IPS DF 4.7 (cell line): ENCODE measurements at regions not wholly inside any gene's neighbourhood (a gene's known extent, or its start where the extent isn't known, plus 50 kb on each side); places are given as distances from the start of the nearest gene placed in this dataset.
"Not testable (repeated sequence)": the region's sequence is repeated elsewhere in the genome, so short reads cannot be mapped to it uniquely, and the experiment has no call there.

Experiments used
- DNase-seq: peaks from one replicate; pipeline ENCODE4 v3.0.0-alpha.2; 2013; ENCODE audit warnings: low spot score; ENCODE audit errors: extremely low read depth

DNA sequence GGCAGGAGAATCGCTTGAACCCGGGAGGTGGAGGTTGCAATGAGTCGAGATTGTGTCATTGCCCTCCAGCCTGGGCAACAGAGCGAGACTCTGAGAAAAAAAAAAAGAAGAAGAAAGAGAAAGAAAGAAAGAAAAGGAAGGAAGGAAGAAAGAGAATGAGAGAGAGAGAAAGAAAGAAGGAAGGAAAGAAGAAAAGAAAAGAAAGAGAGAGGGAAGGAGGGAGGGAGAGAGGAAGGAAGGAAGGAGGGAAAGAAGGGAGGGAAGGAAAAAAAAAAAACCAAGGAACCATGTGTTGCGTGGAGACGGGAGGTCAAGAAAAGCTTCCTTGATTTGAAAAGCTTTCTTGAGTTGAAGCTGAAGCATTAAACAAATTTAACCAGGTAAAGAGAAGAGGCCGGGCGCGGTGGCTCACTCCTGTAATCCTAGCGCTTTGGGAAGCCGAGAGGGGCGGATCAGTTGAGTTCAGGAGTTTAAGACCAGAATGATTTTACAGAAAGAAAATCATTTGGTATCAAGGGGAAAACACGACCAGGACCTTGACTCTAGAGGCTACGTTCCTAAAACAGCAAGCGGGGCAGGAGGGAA, 90.5 kb upstream of the PRSS16 start:
- DNase-seq: no peak

DNA sequence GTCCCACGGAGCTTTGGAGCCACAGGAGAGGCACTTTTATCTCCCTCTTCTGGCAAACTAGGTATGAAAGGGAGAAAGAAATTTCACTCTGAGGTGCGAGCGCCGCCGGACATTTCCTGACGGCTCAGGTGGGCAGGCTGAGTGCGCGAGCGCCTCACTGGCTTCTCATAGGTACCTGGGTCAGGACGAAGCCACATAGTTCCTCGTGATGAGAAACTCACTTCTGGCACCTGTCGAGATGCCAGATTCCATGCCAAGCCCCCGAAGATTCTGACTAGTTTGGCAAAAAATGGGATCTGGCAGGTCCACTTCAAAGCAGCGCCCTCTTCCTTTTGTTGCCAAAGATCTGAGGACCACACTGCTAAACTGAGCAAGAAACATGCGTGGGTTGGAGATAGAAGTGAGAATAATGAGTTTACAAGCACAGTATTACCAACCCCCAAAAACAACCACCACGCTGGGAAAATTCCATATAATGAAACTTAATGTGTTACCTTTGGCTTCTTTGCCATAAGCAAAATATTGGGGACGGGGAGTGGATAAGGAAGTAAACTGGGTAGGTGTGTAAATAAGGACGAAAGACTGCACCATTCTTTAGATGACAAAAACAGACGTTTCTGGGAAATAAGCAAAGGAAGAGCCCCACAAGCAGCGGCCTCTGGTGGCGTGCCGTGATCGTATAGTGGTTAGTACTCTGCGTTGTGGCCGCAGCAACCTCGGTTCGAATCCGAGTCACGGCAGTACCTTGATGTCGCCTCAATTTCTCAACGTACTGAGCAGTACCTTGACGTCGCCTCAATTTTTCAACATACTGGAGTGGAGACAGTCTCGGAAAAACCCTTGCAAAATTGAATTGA, 89.8 kb upstream of the PRSS16 start:
- DNase-seq: no peak

DNA sequence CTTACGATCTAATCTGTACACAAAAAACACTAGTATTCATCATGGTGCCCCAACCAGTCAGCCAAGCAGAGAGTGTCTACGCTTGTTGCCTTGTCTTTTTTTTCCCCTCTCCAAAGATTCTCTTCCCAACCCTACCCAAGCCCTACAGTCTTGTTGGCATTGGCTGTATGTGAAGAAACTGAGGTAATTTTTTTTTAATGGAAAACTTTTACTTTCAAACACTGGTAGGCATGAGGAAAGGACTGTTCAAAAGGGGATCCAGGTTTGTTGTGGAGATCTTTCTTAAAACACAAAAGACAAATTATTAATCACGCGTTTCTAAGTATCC, 89.2 kb upstream of the PRSS16 start:
- no peak for DNase-seq

DNA sequence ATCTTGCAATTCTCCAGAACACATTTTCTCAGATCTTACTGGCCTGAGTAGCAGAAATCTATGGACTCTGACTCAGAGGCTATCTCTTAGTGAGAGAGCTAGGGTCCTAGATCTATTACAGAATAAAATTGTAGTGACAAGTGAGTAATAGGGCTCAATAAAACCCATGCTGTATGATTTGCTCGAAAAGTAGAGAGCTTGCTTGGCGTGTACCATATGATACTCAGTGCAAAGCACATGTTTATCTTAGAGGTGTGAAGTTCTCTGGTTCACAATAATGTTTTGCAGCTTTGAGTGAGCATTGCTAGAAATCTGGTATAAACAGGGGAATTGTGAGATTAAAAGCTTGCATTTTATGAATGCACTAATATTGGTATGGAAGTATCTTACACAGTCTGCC, 87.8 kb upstream of the PRSS16 start:
- no peak for DNase-seq

DNA sequence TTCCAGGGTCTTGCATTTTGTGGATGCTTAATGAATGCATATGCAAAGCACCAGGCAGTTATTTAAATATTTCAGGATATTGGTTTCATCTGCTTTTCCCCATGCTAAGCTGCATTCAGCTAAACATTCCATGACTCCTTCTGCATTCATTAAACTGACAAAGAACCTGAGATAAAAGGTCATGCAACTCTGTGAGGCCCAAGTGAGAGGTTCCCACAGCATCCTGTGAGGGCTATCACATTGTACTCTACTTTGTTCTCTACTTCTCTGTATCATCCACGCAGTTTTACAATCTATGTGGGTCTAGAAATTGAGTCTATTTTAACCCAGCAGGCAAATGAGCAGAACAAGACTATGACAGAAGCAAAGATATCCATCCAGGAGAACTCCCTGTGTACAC, 86.4 kb upstream of the PRSS16 start:
- no peak for DNase-seq

DNA sequence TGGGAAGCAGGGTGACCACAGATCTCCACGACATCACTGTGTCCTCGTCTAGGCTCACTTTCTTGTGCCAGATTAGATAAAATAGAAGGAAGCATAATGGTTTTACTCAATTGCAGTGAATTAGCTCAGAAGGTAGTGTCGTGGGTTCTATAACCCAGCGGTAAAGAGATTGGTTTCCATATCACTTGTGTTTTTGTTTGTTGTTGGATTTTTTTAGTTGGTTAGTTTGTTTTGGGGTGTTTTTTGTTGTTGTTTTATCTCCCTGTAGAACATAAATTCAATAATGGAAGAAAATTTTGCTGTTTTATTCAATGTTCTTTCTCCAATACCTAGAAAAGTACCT, 85.9 kb upstream of the PRSS16 start:
- DNase-seq: no peak

DNA sequence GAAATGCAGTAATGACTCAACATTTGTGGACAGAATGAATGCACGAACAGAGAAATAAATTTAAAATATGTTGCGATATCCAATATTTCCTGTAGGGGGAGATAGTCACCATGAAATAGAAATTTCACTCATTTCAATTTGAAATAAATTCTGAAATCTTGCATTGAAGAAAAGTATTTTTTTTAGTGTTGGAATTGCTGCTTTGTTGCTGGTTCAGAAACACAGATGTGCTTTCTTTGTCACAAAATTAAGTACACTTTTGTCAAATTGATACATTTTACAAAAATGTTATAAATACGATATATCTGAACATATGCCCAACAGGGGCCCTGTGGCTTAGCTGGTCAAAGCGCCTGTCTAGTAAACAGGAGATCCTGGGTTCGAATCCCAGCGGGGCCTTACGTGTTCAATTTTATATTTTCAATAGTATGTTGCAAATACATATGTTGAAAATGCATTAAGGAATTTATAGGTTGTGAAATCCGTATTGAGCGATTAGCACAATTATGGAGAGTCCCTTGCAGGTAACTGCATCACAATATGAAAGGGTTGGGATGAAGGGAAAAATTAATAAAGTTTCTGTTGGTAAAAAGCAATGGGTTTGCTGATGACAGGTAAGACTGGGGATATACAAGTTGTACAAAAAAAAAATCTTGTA, 85.4 kb upstream of the PRSS16 start:
- DNase-seq: no peak

DNA sequence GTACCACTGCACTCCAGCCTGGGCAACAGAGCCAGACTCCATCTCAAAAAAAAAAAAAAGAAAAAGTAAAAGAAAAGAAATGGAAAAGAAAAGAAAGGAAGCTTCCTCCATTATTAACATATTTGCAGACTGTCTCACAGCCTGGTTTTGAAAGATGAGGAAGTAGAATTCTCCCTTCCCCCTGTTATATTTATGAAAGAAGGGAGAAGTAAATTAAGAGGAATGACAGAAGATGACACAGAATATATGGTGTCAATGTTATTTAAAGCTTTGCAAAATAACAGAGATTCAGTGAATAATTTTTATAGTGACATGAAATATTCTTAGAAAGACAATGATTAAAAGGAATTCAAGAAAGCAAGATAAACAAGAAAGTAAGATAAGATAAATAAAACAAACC, 83.7 kb upstream of the PRSS16 start:
- no peak for DNase-seq

DNA sequence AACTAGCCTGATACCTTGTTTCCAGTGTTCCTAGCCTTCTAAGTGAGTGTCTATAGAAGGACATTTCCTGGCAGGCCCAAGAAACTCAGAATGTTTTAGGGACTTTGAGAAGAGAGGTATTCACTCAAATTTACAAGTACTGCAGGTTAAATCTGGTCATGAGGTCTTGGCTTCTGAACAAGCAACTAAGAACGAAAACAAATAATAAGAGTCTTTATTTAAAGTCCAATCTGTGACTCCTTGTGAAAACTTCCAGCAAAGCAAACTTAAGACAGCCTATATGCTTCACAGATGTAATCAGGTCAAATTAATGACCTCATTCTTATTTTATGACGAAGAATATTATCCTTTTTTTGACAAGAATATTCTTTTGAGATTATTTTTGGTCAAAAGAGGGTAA, 79.4 kb upstream of the PRSS16 start:
- no peak for DNase-seq

DNA sequence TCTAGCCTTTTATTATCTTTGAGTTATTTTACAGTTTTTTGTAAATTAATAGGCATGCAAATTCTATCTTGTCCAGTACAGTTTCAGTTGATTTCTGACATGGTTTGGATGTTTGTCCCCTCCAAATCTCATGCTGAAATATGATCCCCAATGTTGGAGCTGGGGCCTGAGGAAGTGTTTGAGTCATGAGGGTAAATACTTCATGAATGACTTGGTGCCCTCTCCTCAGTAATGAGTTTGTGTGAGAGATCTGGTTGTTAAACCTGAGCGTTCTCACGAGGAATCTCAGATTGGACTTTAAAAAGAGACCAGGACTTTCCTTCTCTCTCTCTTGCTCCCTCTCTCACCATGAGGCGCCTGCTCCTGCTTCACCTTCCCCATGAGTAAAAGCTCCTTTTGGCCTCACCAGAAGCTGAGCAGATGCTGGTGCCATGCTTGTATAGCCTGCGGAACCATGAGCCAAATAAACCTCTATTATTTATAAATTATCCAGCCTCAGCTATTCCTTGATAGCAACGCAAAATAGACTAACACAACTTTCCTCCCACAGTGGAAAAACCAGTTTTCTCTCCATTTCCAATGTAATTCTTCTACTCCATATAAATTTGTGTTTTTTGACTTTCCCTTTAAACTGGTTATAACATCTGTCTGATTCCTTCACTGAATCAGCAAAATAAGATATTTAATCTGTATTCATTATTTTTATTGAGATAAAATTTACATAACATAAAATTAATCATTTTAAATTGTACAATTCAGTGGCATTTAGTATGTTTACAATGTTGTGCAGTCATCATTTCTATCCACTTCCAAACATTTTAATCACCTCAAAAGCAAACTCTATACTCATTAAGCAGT, 78.7 kb upstream of the PRSS16 start:
- DNase-seq: no peak

DNA sequence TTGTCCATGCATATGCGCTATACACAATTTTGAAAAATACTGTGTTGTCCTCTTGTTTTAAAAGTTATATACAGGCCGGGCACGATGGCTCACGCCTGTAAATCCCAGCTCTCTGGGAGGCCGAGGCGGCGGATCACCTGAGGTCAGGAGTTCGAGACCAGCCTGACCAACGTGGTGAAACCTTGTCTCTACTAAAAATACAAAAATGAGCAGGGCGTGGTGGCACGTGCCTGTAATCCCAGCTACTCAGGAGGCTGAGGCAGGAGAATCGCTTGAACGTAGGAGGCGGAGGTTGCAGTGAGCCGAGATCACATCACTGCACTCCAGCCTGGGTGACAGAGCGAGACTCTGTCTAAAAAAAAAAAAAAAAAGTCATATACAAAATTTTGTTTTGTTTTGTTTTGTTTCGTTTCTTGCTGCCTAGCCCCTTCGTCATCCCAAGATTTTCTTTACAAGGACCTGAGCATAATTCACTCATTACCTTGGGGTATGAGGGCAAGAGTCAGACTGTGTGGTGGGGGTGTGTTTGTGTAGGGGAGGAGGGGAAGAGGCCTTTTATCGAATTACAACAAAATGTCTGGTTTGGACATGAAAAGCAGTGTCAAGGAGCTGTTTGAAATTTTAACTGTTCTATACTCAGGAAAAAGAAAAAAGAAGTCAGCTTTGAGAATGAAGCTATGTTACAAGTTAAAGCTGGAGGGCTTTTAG, 74.8 kb upstream of the PRSS16 start:
- not testable (repeated sequence) for DNase-seq

DNA sequence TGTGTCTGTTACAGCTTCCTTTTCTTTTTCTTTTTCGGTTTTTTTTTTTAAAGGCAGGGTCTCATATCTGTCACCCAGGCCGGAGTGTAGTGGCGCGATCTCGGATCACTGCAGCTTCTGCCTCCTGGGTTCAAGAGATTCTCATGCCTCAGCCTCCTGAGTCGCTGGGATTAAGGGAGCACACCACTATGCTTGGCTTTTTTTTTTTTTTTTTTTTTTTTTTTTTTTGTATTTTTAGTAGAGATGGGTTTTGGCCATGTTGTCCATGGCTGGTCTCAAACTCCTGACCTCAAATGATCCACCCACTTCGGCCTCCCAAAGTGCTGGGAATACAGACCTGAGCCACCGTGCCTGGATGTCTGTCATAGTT, 74.3 kb upstream of the PRSS16 start:
- DNase-seq: not testable (repeated sequence)

DNA sequence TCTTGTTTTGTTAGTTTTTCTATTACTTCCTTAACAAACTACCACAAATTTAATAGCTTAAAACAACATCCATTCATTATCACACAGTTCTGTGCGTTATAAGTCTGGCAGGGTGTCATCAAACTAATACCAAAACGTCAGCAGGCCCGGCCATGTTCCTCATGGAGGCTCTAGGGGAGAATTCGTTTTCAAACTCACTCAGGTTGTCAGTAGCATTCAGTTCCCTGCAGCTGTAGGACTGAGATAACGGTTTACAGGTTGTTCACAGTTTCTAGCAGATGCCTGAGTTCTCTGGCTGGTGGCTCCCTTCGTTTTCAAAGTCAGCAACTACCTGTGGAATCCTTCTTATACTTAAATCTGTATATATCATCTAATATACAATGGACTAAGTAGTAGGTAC, 72.5 kb upstream of the PRSS16 start:
- DNase-seq: no peak

DNA sequence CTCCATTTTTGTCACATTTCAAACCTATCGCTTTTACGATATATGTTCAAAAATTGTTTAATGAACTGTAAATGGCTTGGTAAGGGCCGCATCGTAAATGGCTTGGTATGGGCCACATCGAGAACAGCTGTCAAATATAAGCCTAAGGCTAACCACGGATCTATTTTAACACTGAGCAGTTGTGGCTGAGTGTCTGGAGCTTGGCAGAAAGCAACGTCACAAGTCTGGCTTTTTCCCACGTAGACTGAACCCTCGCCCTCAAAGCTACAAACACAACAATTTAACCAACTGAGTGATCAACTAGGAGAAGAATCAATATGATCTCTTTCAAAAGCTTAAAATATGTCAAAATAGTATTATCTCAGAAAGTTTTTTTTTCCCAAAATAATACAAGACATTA, 71.4 kb upstream of the PRSS16 start:
- DNase-seq: no peak

DNA sequence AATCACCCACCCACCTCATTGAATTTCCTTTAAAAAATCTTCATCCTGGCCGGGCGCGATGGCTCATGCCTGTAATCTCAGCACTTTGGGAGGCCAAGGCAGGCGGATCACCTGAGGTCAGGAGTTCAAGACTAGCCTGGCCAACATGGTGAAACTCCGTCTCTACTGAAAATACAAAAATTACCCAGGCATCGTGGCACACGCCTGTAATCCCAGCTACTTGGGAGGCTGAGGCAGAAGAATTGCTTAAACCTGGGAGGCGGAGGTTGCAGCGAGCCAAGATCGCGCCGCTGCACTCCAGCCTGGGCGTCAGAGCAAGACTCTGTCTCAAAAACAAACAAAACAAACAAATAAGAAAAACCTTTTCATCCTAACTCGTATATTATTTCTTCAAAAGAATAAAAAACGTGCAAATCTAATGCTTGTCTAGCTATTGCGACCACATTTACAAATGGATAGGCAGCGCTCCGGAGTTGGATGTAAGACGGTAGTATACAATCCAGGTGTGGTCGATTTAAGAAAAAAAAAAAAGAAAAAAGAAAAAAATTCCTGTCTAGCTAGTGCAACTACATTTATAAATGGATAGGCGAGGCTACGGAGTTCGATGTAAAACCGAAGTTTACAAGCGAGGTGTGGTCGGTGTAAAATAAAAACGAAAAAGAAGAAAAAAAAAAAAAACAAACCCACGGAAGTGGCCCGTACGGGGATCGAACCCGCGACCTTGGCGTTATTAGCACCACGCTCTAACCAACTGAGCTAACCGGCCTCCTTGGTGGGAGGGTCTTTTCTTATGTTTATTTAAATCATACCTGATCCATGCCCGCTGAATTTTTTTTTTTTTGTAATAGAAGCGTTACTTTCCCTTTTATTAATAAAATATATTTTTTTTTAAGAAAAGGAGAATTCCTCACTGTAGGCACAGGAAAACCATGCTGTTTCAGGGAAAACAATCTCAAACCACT, 70.7 kb upstream of the PRSS16 start:
- no peak for DNase-seq

DNA sequence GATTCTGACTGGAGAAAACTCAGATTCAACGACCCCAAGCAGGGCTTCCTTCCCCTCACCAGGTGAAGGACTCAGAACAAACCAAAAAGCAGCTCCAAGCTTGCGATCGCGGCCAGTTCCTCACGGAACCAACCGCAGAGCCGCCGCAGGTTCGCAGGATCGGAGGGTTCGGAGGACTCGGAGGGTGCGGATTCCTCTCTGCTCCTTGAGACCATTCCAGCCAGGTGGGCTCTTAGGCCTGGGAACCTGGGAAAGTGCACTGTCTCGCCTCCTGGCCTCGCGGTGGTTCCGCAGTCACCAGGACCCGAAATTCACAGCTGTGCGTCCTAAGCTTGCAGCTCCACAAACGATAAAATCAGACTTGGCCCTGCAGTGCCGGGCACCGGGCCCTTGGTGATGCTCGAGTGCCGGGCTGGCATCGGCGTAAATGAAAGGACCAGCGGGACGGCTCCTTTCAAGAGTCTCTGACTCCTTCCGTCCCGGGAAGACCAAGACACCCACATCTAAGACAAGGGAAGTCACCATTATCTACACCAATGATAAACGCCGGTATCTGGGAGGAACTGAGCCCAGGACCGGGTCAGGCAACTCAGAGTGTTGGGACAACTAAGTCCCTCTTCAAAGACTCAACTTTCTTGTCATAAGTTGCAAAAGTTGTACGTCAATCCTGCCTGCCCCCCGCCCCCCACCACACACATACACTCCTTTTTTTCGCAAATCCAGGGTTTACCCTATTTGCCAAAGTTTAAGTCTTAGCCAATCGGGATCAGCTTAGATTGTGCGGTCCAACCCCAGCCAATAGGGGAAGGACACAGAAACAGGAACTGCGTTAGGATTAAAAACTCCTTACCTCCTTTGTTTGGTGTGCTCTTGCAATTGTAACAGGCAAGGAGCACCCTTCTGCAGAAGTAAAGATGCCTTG, 69.8 kb upstream of the PRSS16 start:
- no peak for DNase-seq

DNA sequence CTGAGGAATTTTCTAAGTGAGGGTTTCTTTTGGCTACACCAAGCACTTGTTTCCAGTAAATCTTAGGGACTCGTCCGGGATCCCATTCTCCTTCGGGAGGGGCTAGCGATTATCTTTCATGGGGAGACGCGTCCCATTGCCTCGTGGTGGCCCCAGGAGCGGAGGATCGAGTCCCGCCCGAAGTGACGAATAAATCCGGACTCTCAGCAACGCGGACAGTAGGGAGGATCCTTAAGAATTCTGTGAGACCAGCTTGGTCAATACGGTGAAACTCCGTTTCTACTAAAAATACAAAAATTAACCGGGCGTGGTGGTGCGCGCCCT, 69.1 kb upstream of the PRSS16 start:
- DNase-seq: no peak

DNA sequence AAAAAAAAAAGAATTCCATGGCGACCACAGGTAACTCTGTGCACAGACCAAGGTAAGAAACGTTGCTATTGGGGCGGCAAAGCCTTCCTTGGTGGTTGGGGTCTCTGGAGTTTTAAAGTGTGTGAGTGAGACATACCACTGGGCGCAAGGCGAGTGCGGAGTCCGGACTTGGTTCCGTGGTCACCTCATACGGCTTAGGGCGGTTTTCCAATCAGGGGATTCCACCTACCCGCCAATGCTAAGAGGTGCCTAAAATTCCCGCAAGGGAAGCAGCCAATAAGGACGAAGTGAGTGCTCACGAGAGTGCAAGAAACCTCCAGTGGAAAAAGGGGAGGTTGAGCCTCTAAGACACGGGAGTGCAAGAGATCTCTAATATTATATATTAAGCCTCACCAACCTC, 68.6 kb upstream of the PRSS16 start:
- DNase-seq: no peak

DNA sequence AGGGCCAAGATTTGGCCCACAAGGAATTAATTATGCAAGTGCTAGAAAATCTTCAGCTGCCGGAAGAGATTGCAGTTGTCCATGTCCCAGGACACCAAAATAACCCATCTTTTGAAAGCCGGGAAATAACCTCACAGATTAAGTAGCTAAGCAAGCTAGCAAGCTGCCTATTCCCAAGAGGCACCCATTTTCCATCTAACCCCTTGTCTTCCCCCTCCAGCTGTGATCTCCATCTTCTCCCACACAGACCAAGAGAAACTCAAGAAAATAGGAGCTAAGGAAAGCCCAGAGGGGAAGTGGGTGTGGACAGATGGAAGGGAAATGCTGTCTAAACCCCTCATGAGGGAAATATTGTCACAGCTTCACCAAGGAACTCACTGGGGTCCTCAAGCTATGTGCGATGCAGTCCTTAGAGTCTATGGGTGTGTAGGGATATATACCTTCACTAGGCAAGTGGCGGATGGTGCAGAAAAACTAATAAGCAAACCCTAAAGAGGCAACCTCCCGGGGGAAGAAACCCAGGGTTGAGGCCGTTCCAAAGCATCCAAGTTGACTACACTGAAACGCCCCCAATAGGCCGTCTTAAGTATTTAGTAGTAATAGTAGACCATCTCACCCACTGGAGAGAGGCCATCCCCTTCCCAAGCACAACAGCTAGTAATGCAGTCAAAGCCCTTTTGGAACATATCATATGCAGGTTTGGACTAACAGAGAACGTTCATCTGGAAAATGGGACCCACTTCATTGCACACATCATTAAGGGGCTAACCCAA, 64.3 kb upstream of the PRSS16 start:
- DNase-seq: no peak
